PC-9 (cell line): ENCODE measurements at regions not wholly inside any gene's neighbourhood (a gene's known extent, or its start where the extent isn't known, plus 50 kb on each side); places are given as distances from the start of the nearest gene placed in this dataset.

Experiments used
- BruUV-seq: library from RNA; stranded (reverse); fragments of 400-500 nt; replicated peaks from 2 replicates; lab custom pipeline; 2021; lab: Mats Ljungman, UMichigan
- CTCF ChIA-PET: fragments of 300-600 bp; sonication (Branson Sonifier 250); formaldehyde crosslinking; loops from one replicate; lab custom pipeline; 2022; ENCODE audit warnings: antibody characterized with exemption; lab: Charles Lee
- POLR2A ChIA-PET: fragments of 300-600 bp; sonication (Branson Sonifier 250); formaldehyde crosslinking; loops from one replicate; lab custom pipeline; 2022; ENCODE audit warnings: antibody characterized with exemption; ENCODE audit not compliant: unreplicated experiment; lab: Charles Lee
- DNase-seq, 2 experiments: peaks; one replicate each; pipeline versions ENCODE4 v3.0.0 to v3.0.0-alpha.2; 2015 to 2022; ENCODE audit warnings: mixed read lengths in 1 of 2
- H2AFZ ChIP-seq: fragments of 200-600 bp; sonication (generic); 2 replicates; pipeline ENCODE4 v1.8.1; 2017; ENCODE audit warnings: antibody characterized with exemption
- H3F3A ChIP-seq: fragments of 200-600 bp; sonication (generic); 2 replicates; pipeline ENCODE4 v1.8.1; 2017; ENCODE audit warnings: antibody characterized with exemption, mild to moderate bottlenecking, low read depth; ENCODE audit not compliant: insufficient read depth
- H3K27ac ChIP-seq: fragments of 200-600 bp; sonication (generic); 2 replicates; pipeline ENCODE4 v1.6.1; 2016; ENCODE audit warnings: mixed run types
- H3K27me3 ChIP-seq: fragments of 200-600 bp; sonication (generic); 2 replicates; pipeline ENCODE4 v1.6.1; 2016; ENCODE audit warnings: low read depth, mixed run types; ENCODE audit not compliant: insufficient read depth
- H3K36me3 ChIP-seq: fragments of 200-600 bp; sonication (generic); 2 replicates; pipeline ENCODE4 v1.6.1; 2016; ENCODE audit warnings: low read depth, mixed run types
- H3K4me1 ChIP-seq: fragments of 200-600 bp; sonication (generic); replicated peaks from 2 replicates; pipeline ENCODE4 v1.6.1; 2016; ENCODE audit warnings: mixed run types; ENCODE audit not compliant: insufficient read depth
- H3K4me2 ChIP-seq: fragments of 200-600 bp; sonication (generic); 2 replicates; pipeline ENCODE4 v1.6.1; 2017; ENCODE audit warnings: mixed run types
- H3K4me3 ChIP-seq: fragments of 200-600 bp; sonication (generic); 2 replicates; pipeline ENCODE4 v1.6.1; 2016; ENCODE audit warnings: mixed run types
- H3K79me2 ChIP-seq: fragments of 200-600 bp; sonication (generic); 2 replicates; pipeline ENCODE4 v1.6.1; 2017; ENCODE audit warnings: low read depth, mixed run types
- H3K9me2 ChIP-seq: fragments of 200-600 bp; sonication (generic); 2 replicates; pipeline ENCODE4 v1.8.1; 2017; ENCODE audit warnings: mild to moderate bottlenecking; ENCODE audit not compliant: insufficient read depth
- H3K9me3 ChIP-seq: fragments of 200-600 bp; sonication (generic); 2 replicates; pipeline ENCODE4 v1.8.1; 2016; ENCODE audit warnings: low read depth; ENCODE audit not compliant: insufficient read depth
- H4K20me1 ChIP-seq: fragments of 200-600 bp; sonication (generic); 2 replicates; pipeline ENCODE4 v1.8.1; 2017; ENCODE audit not compliant: insufficient read depth
- EZH2 ChIP-seq: fragments of 200-600 bp; sonication (generic); IDR thresholded peaks from 2 replicates; pipeline ENCODE4 v1.8.0; 2017; ENCODE audit warnings: antibody characterized with exemption, low read depth
- intact Hi-C: fragments of 100-400 bp; cut with micrococcal nuclease; formaldehyde crosslinking; loops from one replicate; pipeline ENCODE4 v1.10.0; 2022; ENCODE audit not compliant: unreplicated experiment
- TF ChIP-seq, protein P1 (sequence below): fragments of 200-600 bp; sonication (generic); conservative IDR thresholded peaks from 2 replicates; pipeline ENCODE4 v1.6.1; 2017; ENCODE audit warnings: mixed run types, antibody characterized with exemption, mild to moderate bottlenecking, moderate library complexity

- TF ChIP-seq EZH2, result no peak
- TF ChIP-seq, protein P1, sequence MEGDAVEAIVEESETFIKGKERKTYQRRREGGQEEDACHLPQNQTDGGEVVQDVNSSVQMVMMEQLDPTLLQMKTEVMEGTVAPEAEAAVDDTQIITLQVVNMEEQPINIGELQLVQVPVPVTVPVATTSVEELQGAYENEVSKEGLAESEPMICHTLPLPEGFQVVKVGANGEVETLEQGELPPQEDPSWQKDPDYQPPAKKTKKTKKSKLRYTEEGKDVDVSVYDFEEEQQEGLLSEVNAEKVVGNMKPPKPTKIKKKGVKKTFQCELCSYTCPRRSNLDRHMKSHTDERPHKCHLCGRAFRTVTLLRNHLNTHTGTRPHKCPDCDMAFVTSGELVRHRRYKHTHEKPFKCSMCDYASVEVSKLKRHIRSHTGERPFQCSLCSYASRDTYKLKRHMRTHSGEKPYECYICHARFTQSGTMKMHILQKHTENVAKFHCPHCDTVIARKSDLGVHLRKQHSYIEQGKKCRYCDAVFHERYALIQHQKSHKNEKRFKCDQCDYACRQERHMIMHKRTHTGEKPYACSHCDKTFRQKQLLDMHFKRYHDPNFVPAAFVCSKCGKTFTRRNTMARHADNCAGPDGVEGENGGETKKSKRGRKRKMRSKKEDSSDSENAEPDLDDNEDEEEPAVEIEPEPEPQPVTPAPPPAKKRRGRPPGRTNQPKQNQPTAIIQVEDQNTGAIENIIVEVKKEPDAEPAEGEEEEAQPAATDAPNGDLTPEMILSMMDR, result no peak
- intact Hi-C loops, result loop anchor here (10.0 kb wide), 1 partner anchor 91 kb away; no protein-coding TSS in a partner anchor
- Histone ChIP-seq H3K79me2 (no peaks in the 10 kb centered on the region), H3K4me1 (no peaks in the 10 kb centered on the region), H3K9me3 (no peaks in the 10 kb centered on the region), H3K9me2 (no peaks in the 10 kb centered on the region), H3F3A (no peaks in the 10 kb centered on the region), H3K4me3 (no peak overlapping the region), H4K20me1 (no peaks in the 10 kb centered on the region), H3K27ac (no peak overlapping the region), H3K4me2 (no peak overlapping the region), H3K27me3 (no peaks in the 10 kb centered on the region), H3K36me3 (no peaks in the 10 kb centered on the region), H2AFZ (no peak overlapping the region)
- ChIA-PET POLR2A (interaction anchor here (0.6 kb wide), 1 partner anchor 23 kb away, joined by 3 read pairs; no protein-coding TSS in a partner anchor), CTCF (no interaction called here)
- no TSS peak for BruUV-seq
- no peak for DNase-seq
Observed at GRCh38 chr4:187715466-187715865, 280.1 kb upstream of the ZFP42 start.

- H3F3A ChIP-seq, result no peaks in the 10 kb centered on the region
- TF ChIP-seq, protein P1, result no peak
- no peak for TF ChIP-seq EZH2
- no peaks in the 10 kb centered on the region for H3K9me2 ChIP-seq
- no peaks in the 10 kb centered on the region for H3K4me1 ChIP-seq
- no peaks in the 10 kb centered on the region for H3K9me3 ChIP-seq
- no peak overlapping the region for H3K4me2 ChIP-seq
- no peak overlapping the region for H2AFZ ChIP-seq
- no peak overlapping the region for H3K4me3 ChIP-seq
- DNase-seq, result no peak
- BruUV-seq, result no TSS peak
- POLR2A ChIA-PET, result no interaction called here
- intact Hi-C loops, result no loop called here
- H3K79me2 ChIP-seq, result no peaks in the 10 kb centered on the region
- H3K36me3 ChIP-seq, result no peaks in the 10 kb centered on the region
- no peak overlapping the region for H3K27ac ChIP-seq
- no peaks in the 10 kb centered on the region for H3K27me3 ChIP-seq
- no peaks in the 10 kb centered on the region for H4K20me1 ChIP-seq
- CTCF ChIA-PET, result no interaction called here
Observed at GRCh38 chr4:187724456-187724855, 271.1 kb upstream of the ZFP42 start.

GRCh38 chr4:187726485-187726884 is 269.1 kb upstream of the ZFP42 start:
- BruUV-seq, result no TSS peak
- H3K9me3 ChIP-seq, result no peaks in the 10 kb centered on the region
- no peaks in the 10 kb centered on the region for H3K36me3 ChIP-seq
- H4K20me1 ChIP-seq, result no peaks in the 10 kb centered on the region
- no peaks in the 10 kb centered on the region for H3K4me1 ChIP-seq
- DNase-seq, result no peak
- H3K4me3 ChIP-seq, result no peak overlapping the region
- H3F3A ChIP-seq, result no peaks in the 10 kb centered on the region
- H3K4me2 ChIP-seq, result no peak overlapping the region
- ChIA-PET POLR2A (no interaction called here), CTCF (no interaction called here)
- intact Hi-C loops, result no loop called here
- no peak overlapping the region for H3K27ac ChIP-seq
- TF ChIP-seq, protein P1, result no peak
- TF ChIP-seq EZH2, result no peak
- H3K9me2 ChIP-seq, result no peaks in the 10 kb centered on the region
- H3K79me2 ChIP-seq, result no peaks in the 10 kb centered on the region
- H2AFZ ChIP-seq, result no peak overlapping the region
- H3K27me3 ChIP-seq, result no peaks in the 10 kb centered on the region
